ENCODE measurements at regions not wholly inside any gene's neighbourhood (a gene's known extent, or its start where the extent isn't known, plus 50 kb on each side); places are given as distances from the start of the nearest gene placed in this dataset.
"Not testable (repeated sequence)": the region's sequence is repeated elsewhere in the genome, so short reads cannot be mapped to it uniquely, and the experiment has no call there.

GRCh38 chr12:105856048-105856405 lies 282.7 kb downstream of the NUAK1 start:
- DNase-seq, result no peak

DNA sequence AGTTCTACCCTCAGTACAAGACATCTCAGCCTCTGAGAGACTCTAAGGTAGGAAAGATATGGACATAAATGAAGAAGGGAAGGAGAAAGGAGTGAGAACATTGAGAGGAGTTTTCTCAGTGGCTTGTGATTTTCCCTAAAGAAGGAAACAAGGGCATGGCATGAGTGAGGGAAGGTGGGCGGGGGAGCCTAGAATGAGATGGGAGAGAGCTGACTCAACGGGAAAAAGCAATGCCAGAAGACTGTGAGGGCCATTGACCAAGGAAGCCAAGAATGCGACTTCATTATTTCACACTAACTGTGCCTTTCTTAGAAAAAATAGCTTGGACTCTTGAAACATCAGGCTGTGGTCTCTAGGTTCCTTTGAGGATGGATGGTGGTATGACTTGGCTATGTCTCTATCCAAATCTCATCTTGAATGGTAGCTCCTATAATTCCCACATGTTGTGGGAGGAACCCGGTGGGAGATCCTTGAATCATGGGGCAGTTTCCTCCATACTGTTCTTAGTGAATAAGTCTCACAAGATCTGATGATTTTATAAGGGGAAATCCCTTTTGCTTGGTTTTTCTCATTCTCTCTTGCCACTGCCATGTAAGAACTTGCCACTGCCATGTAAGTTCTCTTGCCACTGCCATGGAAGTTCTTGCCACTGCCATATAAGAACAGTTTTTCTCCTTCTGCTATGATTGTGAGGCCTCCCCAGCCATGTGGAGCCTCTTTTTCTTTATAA lies 279.6 kb downstream of the NUAK1 start:
- no peak for DNase-seq

- peak; percentile 62 for DNase-seq
These were observed 278.1 kb downstream of the NUAK1 start for GRCh38 chr12:105860561-105861207.

- DNase-seq, result peak; percentile 51
These were observed 277.5 kb downstream of the NUAK1 start for GRCh38 chr12:105861227-105861626.

GRCh38 chr12:105862163-105862821 lies 276.5 kb downstream of the NUAK1 start:
- no peak for DNase-seq

DNA sequence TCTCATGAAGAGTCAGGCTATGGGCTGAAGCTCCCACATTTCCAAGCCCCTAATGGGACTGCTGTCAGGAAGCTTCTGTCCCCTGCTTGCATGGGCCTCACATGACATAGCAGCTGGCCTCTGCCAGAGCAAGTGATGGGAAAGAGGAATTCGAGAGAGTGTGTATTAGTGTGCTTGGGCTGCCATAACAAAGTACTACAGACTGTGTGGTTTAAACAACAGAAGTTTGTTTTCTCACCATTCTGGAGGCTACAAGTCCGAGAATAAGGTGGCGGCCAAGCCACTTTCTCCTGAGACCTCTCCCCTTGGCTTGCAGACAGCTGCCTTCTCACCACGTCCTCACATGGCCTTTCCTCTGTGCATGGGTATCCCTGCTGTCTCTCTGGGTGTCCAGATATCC lies 274.4 kb downstream of the NUAK1 start:
- DNase-seq, result no peak

GRCh38 chr12:105864901-105865300 lies 273.9 kb downstream of the NUAK1 start:
- DNase-seq, result no peak

GRCh38 chr12:105865886-105866285 lies 272.9 kb downstream of the NUAK1 start:
- no peak for DNase-seq

- no peak for DNase-seq
These were observed 264.6 kb downstream of the NUAK1 start for GRCh38 chr12:105874121-105874520.

- no peak for DNase-seq
These were observed 262.3 kb downstream of the NUAK1 start for GRCh38 chr12:105876396-105876927.

GRCh38 chr12:105878964-105879363 lies 259.8 kb downstream of the NUAK1 start:
- DNase-seq, result no peak

GRCh38 chr12:105880824-105881388 lies 257.8 kb downstream of the NUAK1 start:
- no peak for DNase-seq

DNA sequence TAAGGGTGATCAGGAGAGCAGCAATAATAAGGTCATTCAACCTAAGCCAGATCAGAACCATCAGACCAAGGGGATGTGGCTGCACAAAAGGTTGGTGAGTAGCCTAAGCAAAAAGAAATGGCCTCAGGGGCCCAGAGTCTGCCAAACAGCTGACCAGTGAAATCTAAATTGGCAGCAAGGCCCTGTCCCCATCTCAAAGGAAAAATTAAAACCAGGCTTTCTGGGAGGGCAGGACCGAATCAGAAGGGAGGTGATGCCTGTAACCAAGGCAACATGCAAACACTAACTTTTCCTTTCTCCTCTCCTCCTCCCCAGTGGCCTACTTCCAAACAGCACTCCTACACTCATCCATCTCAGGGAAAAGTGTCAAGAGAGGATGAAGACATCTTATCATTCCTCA lies 256.4 kb downstream of the NUAK1 start:
- DNase-seq, result no peak

DNA sequence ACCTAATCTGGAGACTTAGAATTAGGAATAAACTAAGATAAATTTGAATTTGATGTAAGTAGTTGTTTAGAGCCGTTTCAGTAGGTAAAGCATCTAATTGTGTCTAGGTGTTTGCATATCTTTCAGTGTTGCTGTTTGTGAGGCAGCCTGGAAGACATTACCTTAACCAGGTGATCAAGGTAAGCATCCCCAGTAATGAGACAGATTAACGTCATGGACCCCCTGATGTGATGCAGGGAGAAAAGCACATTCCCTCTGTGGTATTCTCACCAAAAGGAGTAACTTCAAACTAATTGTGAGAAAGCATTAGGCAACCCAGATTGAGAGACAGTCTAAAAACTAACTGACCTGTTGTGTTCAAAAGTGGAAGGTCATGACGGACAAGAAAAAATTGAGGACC lies 251.6 kb downstream of the NUAK1 start:
- DNase-seq, result no peak

GRCh38 chr12:105888696-105889095 lies 250.1 kb downstream of the NUAK1 start:
- peak; percentile 59 for DNase-seq

DNA sequence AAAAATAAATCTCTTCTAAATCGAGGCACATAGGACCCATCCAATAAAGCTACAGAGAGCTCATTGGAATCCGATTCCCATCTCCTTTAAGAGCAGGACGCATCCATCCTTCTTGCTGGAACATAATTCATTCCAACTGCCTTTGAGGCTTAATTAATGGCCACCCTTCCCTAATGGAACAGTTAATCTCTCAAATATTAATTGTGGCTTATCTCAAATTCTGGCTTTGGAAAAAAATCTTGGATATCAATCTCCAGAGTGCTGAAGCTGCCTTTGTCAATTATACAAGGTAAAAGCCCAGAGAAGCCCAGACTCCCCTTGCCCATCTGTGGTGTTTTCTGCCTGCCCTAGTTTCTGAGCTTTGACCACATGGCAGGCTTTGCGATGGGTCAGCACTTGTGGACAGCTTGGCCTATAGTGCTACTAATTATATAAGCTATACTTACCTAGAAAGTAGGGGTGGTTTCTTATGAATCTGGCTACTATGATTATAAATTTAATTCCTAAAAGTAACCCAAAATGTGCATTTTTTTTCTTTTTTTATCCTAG lies 246.3 kb downstream of the NUAK1 start:
- DNase-seq, result no peak

DNA sequence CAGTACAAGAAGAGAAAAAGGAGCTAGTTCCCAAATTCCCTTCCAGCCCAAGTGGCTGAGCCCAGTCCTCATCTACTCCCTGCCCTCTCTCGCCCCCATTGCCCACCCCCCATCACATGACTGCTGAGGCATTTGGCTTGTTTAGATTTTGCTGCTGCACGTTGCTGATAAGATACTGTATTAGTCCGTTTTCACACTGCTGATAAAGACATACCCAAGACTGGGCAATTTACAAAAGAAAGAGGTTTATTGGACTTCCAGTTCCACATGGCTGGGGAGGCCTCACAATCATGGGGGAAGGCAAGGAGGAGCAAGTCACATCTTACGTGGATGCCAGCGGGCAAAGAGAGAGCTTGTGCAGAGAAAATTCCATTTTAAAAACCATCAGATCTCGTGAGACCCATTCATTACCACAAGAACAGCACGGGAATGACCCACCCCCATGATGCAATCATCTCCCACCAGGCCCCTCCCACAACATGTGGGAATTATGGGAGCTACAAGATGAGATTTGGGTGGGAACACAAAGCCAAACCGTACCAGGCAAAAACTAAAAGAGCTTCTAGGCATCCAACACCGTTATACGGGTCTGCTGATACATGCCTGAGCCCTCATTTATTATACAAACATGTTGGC lies 243.4 kb downstream of the NUAK1 start:
- not testable (repeated sequence) for DNase-seq

DNA sequence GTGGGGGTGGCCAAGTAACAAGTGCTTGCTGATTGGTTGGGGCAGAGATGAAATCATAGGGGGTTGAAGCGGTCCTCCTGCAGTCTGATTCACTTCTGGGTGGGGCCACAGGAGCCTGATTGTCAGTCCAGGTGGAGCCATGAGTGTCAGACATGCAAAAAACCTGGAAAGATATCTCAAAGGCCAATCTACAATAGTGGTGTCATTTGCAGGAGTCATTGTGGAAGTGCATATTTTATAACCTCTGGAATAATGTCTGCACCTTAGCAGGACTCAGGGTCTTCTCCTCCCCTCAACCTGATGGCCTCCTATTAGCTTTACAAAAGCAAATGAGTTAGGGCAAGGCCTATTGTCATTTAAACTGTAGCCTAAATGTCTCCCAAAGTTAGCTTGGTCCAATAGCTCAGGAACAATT lies 241.4 kb downstream of the NUAK1 start:
- DNase-seq, result no peak

DNA sequence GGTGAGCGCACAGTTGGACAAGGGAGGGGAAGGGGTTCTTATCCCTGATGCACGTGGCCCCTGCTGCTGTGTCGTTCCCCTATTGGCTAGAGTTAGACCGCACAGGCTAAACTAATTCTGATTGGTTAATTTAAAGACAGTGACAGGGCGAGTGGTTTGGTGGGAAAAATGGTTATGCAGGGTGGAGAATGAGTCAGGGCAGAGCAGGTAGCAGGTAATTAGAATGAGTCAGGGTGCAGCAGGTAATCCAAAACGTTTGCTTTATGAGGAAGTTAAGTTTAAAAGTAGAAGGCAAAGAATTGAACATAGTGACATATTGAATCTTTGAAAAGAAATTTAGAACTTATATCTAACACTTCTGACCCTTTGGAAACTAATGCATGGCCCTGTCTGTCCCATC lies 240.5 kb downstream of the NUAK1 start:
- not testable (repeated sequence) for DNase-seq

DNA sequence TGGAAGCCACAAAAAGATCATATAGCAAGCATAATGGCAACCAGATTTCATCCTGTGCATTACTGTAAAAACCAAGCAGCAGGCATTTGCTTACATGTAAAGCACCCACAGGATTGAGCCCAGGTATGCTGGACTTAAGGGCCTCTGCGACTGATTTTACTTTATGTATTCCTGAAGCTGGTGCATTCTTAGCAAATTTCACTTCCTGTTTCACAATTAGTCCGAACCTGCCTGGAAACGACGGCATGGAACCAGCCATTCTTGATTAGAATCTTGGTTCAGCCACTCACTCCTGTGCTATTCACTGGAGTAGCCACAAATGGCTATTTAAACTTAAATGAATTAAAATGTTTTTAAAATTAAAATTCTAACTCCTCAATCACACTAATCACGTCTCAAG lies 239.2 kb downstream of the NUAK1 start:
- DNase-seq, result no peak

GRCh38 chr12:105906561-105906960 lies 232.2 kb downstream of the NUAK1 start:
- no peak for DNase-seq

- DNase-seq, result no peak
These were observed 230.8 kb downstream of the NUAK1 start for GRCh38 chr12:105907982-105908381.

DNA sequence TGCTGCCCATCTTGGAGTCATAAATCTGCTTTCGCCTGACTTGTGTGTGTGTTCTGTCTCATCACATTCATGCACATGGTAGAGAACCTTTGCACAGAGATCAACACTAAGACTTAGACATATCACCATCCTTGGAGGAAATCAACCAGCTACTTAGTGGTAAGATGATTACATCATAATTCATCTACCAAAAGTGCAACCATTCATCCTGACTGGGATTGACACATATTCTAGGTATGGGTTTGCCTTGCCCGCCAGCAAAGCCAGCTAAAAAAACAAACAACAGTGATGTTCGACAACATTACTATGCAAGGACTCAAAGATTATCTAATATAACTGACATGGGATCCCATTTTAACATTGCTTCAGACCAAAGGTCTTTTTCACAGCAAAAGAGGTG lies 228.7 kb downstream of the NUAK1 start:
- DNase-seq, result no peak
